ENCODE measurements at regions not wholly inside any gene's neighbourhood (a gene's known extent, or its start where the extent isn't known, plus 50 kb on each side); places are given as distances from the start of the nearest gene placed in this dataset.

- no peak for DNase-seq
- TF ChIP-seq, protein P1, sequence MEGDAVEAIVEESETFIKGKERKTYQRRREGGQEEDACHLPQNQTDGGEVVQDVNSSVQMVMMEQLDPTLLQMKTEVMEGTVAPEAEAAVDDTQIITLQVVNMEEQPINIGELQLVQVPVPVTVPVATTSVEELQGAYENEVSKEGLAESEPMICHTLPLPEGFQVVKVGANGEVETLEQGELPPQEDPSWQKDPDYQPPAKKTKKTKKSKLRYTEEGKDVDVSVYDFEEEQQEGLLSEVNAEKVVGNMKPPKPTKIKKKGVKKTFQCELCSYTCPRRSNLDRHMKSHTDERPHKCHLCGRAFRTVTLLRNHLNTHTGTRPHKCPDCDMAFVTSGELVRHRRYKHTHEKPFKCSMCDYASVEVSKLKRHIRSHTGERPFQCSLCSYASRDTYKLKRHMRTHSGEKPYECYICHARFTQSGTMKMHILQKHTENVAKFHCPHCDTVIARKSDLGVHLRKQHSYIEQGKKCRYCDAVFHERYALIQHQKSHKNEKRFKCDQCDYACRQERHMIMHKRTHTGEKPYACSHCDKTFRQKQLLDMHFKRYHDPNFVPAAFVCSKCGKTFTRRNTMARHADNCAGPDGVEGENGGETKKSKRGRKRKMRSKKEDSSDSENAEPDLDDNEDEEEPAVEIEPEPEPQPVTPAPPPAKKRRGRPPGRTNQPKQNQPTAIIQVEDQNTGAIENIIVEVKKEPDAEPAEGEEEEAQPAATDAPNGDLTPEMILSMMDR (IDR thresholded peaks at IDR 0.05), result no peak
- no peaks in the 10 kb centered on the region for H3K27me3 ChIP-seq
Observed at GRCh38 chr7:69166979-69167516, 431.2 kb upstream of the AUTS2 start.

GRCh38 chr7:69169386-69169785, 428.9 kb upstream of the AUTS2 start:
- DNase-seq (no peak), ATAC-seq (no peak)
- TF ChIP-seq, protein P1 (IDR thresholded peaks at IDR 0.05), result no peak
- H3K4me3 ChIP-seq, result no peak overlapping the region
- no peak overlapping the region for H3K27ac ChIP-seq
- H3K36me3 ChIP-seq, result no peaks in the 10 kb centered on the region
- H3K9me3 ChIP-seq, result no peaks in the 10 kb centered on the region
- H3K4me1 ChIP-seq, result no peaks in the 10 kb centered on the region
- intact Hi-C loops (cut with DNase I), result no loop called here
- no peaks in the 10 kb centered on the region for H3K27me3 ChIP-seq

More at GRCh38 chr7:69166979-69167516, 431.2 kb upstream of the AUTS2 start:
- H3K36me3 ChIP-seq, result no peaks in the 10 kb centered on the region
- intact Hi-C loops (cut with DNase I), result no loop called here
- no peaks in the 10 kb centered on the region for H3K4me1 ChIP-seq
- no peaks in the 10 kb centered on the region for H3K9me3 ChIP-seq
- no peak overlapping the region for H3K4me3 ChIP-seq
- ATAC-seq, result no peak
- H3K27ac ChIP-seq, result no peak overlapping the region

- DNase-seq, result no peak
- H3K27ac ChIP-seq, result no peak overlapping the region
- no peak overlapping the region for H3K4me3 ChIP-seq
- no peaks in the 10 kb centered on the region for H3K27me3 ChIP-seq
- ATAC-seq, result no peak
- intact Hi-C loops (cut with DNase I), result no loop called here
- TF ChIP-seq, protein P1 (IDR thresholded peaks at IDR 0.05), result no peak
- no peaks in the 10 kb centered on the region for H3K9me3 ChIP-seq
- no peaks in the 10 kb centered on the region for H3K36me3 ChIP-seq
- peaks cover 0 to under 1% of the 10 kb centered on the region in 2 donors for H3K4me1 ChIP-seq
Observed at GRCh38 chr7:69172357-69173077, 425.8 kb upstream of the AUTS2 start.

DNA sequence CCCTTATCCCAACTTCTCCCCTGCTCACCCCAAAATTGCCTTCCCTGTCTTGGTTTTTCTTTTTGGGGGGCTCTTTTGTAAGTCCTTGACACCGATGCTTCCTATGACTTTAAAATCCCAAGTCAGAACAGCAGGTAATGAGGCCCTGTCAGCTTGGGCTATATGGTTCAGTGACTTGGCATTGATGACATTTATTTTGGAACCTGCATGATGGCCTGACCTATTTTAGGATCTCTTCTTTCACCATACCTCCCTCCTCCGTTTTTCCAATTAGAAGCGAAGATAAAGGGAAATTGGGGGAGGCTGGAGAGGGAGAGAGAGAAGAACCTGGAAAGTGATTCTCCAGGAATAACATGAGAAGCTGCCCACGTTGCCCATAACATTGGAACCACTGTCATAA, 424.9 kb upstream of the AUTS2 start:
- Histone ChIP-seq H3K9me3 (no peaks in the 10 kb centered on the region), H3K27me3 (no peaks in the 10 kb centered on the region), H3K36me3 (no peaks in the 10 kb centered on the region), H3K4me1 (peaks cover 0 to 3% of the 10 kb centered on the region in 2 donors), H3K4me3 (no peak overlapping the region), H3K27ac (no peak overlapping the region)
- DNase-seq (no peak), ATAC-seq (no peak)
- intact Hi-C loops (cut with DNase I), result no loop called here
- TF ChIP-seq, protein P1 (IDR thresholded peaks at IDR 0.05), result no peak

- ATAC-seq, result no peak
- Histone ChIP-seq H3K4me1 (peaks cover 0 to 3% of the 10 kb centered on the region in 2 donors), H3K36me3 (no peaks in the 10 kb centered on the region), H3K27me3 (no peaks in the 10 kb centered on the region), H3K27ac (no peak overlapping the region), H3K9me3 (no peaks in the 10 kb centered on the region), H3K4me3 (no peak overlapping the region)
- no peak for DNase-seq
- TF ChIP-seq, protein P1 (IDR thresholded peaks at IDR 0.05), result no peak
- intact Hi-C loops (cut with DNase I), result no loop called here
Observed at GRCh38 chr7:69173846-69174245, 424.4 kb upstream of the AUTS2 start.
